T-cell (primary cell): ENCODE measurements at regions not wholly inside any gene's neighbourhood (a gene's known extent, or its start where the extent isn't known, plus 50 kb on each side); places are given as distances from the start of the nearest gene placed in this dataset.

Experiments used
- ATAC-seq, 4 experiments: fragments of 200-7000 bp in 3 of 4; fragments of 150-1000 bp in 1 of 4; cut with Tn5 transposase; replicated peaks in 1 of 4; 1 replicate in 3 of 4; 2 replicates in 1 of 4; pipeline ENCODE4 v1.10.0; 2021; ENCODE audit warnings: moderate library complexity in 3 of 4, mild to moderate bottlenecking in 2 of 4, moderate number of reproducible peaks in 1 of 4
- CTCF ChIA-PET, 2 donors: fragments of 300-600 bp; sonication (Branson Sonifier 250); formaldehyde crosslinking; loops; one replicate each; lab custom pipeline; 2022; ENCODE audit warnings: antibody characterized with exemption in 2 of 2; lab: Charles Lee
- POLR2A ChIA-PET, 2 donors: fragments of 300-600 bp; sonication (Branson Sonifier 250); formaldehyde crosslinking; loops; one replicate each; lab custom pipeline; 2022; ENCODE audit warnings: antibody characterized with exemption in 2 of 2; lab: Charles Lee
- DNase-seq, 35 experiments: peaks; one replicate each; pipeline versions ENCODE4 v3.0.0 to v3.0.0-alpha.2; 2013 to 2023
- H3K27ac ChIP-seq: one replicate; pipeline ENCODE4 v1.5.1; 2013; ENCODE audit warnings: low read length
- H3K27me3 ChIP-seq, 2 experiments: replicated peaks in 1 of 2; 1 replicate in 1 of 2; 2 replicates in 1 of 2; pipeline versions ENCODE4 v1.6.1 to v1.7.0; 2013; ENCODE audit warnings: low read length in 1 of 2, mixed read lengths in 1 of 2; ENCODE audit not compliant: control insufficient read depth in 2 of 2, insufficient read depth in 2 of 2; ENCODE audit errors: extremely low read depth in 1 of 2
- H3K36me3 ChIP-seq, 2 donors: 1 replicate in 1 of 2; 2 replicates in 1 of 2; pipeline versions ENCODE4 v1.6.1 to v1.7.0; 2013; ENCODE audit warnings: low read length in 1 of 2; ENCODE audit not compliant: control insufficient read depth in 2 of 2, insufficient read depth in 1 of 2; ENCODE audit errors: extremely low read depth in 1 of 2
- H3K4me1 ChIP-seq, 2 experiments: 1 replicate in 1 of 2; 2 replicates in 1 of 2; pipeline versions ENCODE4 v1.6.1 to v1.7.0; 2013; ENCODE audit warnings: low read length in 2 of 2, mixed read lengths in 1 of 2; ENCODE audit not compliant: insufficient read depth in 2 of 2, control insufficient read depth in 1 of 2; ENCODE audit errors: extremely low read depth in 1 of 2
- H3K4me3 ChIP-seq, 2 donors: 1 replicate in 1 of 2; 2 replicates in 1 of 2; pipeline versions ENCODE4 v1.5.1 to v1.7.0; 2013; ENCODE audit warnings: mild to moderate bottlenecking in 2 of 2, low read length in 1 of 2, moderate library complexity in 1 of 2; ENCODE audit not compliant: control insufficient read depth in 1 of 2; ENCODE audit errors: extremely low read depth in 1 of 2
- H3K9me3 ChIP-seq: 2 replicates; pipeline ENCODE4 v1.7.0; 2013
- H3K27ac Mint-ChIP-seq, 2 donors: one replicate each; pipeline ENCODE4 v1.8.0; 2020 to 2021; ENCODE audit warnings: mild to moderate bottlenecking in 2 of 2, mixed read lengths in 2 of 2
- H3K27me3 Mint-ChIP-seq, 2 donors: one replicate each; pipeline ENCODE4 v1.8.0; 2021 to 2022; ENCODE audit warnings: mixed read lengths in 2 of 2
- H3K36me3 Mint-ChIP-seq: one replicate; pipeline ENCODE4 v1.8.0; 2021; ENCODE audit warnings: mixed read lengths
- H3K4me1 Mint-ChIP-seq, 3 donors: one replicate each; pipeline ENCODE4 v1.8.0; 2020 to 2022; ENCODE audit warnings: mixed read lengths in 3 of 3, mild to moderate bottlenecking in 1 of 3
- H3K4me3 Mint-ChIP-seq, 3 donors: one replicate each; pipeline ENCODE4 v1.8.0; 2020 to 2022; ENCODE audit warnings: mild to moderate bottlenecking in 3 of 3, mixed read lengths in 3 of 3, moderate library complexity in 3 of 3
- H3K9me3 Mint-ChIP-seq, 3 donors: one replicate each; pipeline ENCODE4 v1.8.0; 2020 to 2022; ENCODE audit warnings: mixed read lengths in 3 of 3
- WGBS: methylation state at CpG from one replicate; pipeline ENCODE4 v1.1.5; 2013; ENCODE audit warnings: missing lambda C conversion rate; ENCODE audit not compliant: insufficient coverage; 5-methylcytosine and 5-hydroxymethylcytosine counted together

DNA sequence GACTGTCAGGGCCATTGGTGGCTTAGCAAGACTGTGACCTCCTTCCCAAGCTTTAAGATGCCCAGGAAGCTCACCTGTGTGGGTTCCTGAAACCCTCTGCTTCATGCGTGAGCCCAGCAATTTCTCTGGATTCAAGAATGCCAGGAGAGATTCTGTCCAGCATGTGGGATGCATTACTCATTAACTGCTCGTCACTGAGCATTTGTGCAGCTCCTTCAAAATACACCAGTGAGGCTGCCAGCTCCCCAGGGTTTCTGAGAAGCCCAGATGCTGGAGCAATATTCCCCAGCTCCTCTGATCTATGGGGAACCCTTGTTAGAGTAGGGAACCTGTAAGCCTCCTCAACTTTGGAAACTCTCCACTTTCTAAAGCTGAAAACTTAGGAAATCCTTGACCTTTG is 126.5 kb downstream of the CHST1 start:
- ChIA-PET POLR2A (no interaction called here), CTCF (no interaction called here)
- Histone ChIP-seq H3K27me3 (peaks cover 0 to 11% of the 10 kb centered on the region in 2 experiments), H3K27ac (no peak overlapping the region), H3K4me3 (no peak overlapping the region), H3K4me1 (no peaks in the 10 kb centered on the region), H3K36me3 (no peaks in the 10 kb centered on the region), H3K9me3 (no peaks in the 10 kb centered on the region)
- no peaks in the 10 kb centered on the region for H3K36me3 Mint-ChIP-seq
- no peaks in the 10 kb centered on the region for H3K9me3 Mint-ChIP-seq
- DNase-seq (no peak), ATAC-seq (no peak)
- 56% methylated on average over 2 of the region's 2 CpGs for WGBS
- no peak overlapping the region for H3K27ac Mint-ChIP-seq
- H3K4me1 Mint-ChIP-seq, result no peaks in the 10 kb centered on the region
- H3K4me3 Mint-ChIP-seq, result no peak overlapping the region
- H3K27me3 Mint-ChIP-seq, result peaks cover 10 to 26% of the 10 kb centered on the region in 2 donors

DNA sequence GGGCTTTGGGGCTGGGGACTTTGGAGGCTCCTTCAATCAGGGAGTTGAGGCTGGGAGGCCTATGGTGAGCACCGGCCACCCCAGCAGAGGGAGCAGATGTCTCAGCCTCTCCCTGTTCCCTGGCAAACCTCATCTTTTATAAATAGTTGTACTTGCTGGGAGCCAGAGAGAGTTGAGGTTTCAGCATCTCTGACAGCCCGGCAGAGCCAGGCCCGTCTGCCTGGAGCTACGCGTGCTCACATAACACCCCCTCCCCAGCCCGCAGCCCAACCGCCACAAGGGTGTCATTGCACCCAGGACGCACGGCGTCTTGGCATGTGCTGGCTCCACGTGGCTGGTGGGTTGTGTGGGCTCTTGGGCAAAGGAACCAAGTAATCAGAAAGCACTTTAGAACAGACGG is 127.1 kb downstream of the CHST1 start:
- Mint-ChIP-seq H3K4me1 (no peaks in the 10 kb centered on the region), H3K4me3 (no peak overlapping the region), H3K27ac (no peak overlapping the region), H3K36me3 (no peaks in the 10 kb centered on the region), H3K9me3 (no peaks in the 10 kb centered on the region), H3K27me3 (peaks cover 12 to 24% of the 10 kb centered on the region in 2 donors)
- ChIA-PET CTCF (no interaction called here), POLR2A (no interaction called here)
- H3K4me1 ChIP-seq, result no peaks in the 10 kb centered on the region
- ATAC-seq, result no peak
- no peak overlapping the region for H3K27ac ChIP-seq
- H3K9me3 ChIP-seq, result no peaks in the 10 kb centered on the region
- no peaks in the 10 kb centered on the region for H3K36me3 ChIP-seq
- no peak overlapping the region for H3K4me3 ChIP-seq
- H3K27me3 ChIP-seq, result peaks cover 0 to 9% of the 10 kb centered on the region in 2 experiments
- 75% methylated on average over 5 of the region's 12 CpGs for WGBS
- DNase-seq, result no peak

DNA sequence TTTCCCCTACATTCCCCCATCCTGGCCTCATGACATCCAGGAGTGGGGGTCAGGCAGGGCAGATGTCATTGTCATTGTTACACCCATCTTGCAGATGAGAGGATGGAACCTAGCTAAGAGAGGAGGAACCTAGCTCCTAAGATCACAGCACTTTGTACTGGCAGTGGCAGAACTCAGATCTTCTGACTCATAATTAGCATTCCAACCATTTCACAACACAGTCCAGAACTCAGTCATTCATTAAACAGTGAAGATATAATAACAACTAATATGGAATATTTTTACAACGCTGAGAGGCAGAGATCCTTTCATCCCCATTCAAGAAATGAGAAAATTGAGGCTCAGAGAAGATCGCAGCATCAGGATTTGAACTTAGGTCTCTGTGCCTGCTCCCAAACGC is 127.8 kb downstream of the CHST1 start:
- no CpG with 5 or more reads among the region's 3 CpGs for WGBS
- ChIA-PET CTCF (no interaction called here), POLR2A (no interaction called here)
- Histone ChIP-seq H3K27ac (no peak overlapping the region), H3K9me3 (no peaks in the 10 kb centered on the region), H3K27me3 (peaks cover 0 to 6% of the 10 kb centered on the region in 2 experiments), H3K4me3 (no peak overlapping the region), H3K4me1 (no peaks in the 10 kb centered on the region), H3K36me3 (no peaks in the 10 kb centered on the region)
- Mint-ChIP-seq H3K36me3 (no peaks in the 10 kb centered on the region), H3K4me3 (no peak overlapping the region), H3K27ac (no peak overlapping the region), H3K4me1 (no peaks in the 10 kb centered on the region), H3K9me3 (no peaks in the 10 kb centered on the region), H3K27me3 (peaks cover 20 to 25% of the 10 kb centered on the region in 2 donors)
- ATAC-seq (no peak), DNase-seq (no peak)

DNA sequence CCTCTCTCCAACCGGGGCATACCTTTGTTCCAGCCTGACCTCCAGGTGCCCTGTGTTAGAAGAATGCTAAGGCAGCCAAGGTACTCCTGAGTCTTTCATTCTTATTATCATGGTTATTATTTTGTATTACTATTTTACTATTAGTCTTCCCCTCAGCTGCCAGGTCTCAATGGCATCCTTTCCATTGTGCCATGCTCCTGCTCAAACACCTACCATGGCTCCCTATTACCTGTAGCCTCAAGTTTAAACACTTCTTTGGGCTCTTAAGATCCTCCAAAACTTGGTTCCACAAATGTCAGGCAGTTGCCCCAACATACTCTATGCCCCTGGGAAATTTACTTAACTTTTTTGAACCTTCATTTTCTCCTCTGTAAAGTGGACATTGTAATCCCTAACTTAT is 130.4 kb downstream of the CHST1 start:
- no peak overlapping the region for H3K27ac Mint-ChIP-seq
- peaks cover 20 to 23% of the 10 kb centered on the region in 2 donors for H3K27me3 Mint-ChIP-seq
- H3K9me3 ChIP-seq, result no peaks in the 10 kb centered on the region
- CTCF ChIA-PET, result no interaction called here
- H3K9me3 Mint-ChIP-seq, result no peaks in the 10 kb centered on the region
- H3K4me1 Mint-ChIP-seq, result no peaks in the 10 kb centered on the region
- H3K4me1 ChIP-seq, result no peaks in the 10 kb centered on the region
- peaks cover 0 to 21% of the 10 kb centered on the region in 2 experiments for H3K27me3 ChIP-seq
- H3K4me3 Mint-ChIP-seq, result no peak overlapping the region
- ATAC-seq, result no peak
- H3K36me3 Mint-ChIP-seq, result no peaks in the 10 kb centered on the region
- H3K27ac ChIP-seq, result no peak overlapping the region
- no peak for DNase-seq
- whole genome bisulfite sequencing, result no CpG with 5 or more reads among the region's 1 CpG
- no peaks in the 10 kb centered on the region for H3K36me3 ChIP-seq
- POLR2A ChIA-PET, result no interaction called here
- H3K4me3 ChIP-seq, result no peak overlapping the region

DNA sequence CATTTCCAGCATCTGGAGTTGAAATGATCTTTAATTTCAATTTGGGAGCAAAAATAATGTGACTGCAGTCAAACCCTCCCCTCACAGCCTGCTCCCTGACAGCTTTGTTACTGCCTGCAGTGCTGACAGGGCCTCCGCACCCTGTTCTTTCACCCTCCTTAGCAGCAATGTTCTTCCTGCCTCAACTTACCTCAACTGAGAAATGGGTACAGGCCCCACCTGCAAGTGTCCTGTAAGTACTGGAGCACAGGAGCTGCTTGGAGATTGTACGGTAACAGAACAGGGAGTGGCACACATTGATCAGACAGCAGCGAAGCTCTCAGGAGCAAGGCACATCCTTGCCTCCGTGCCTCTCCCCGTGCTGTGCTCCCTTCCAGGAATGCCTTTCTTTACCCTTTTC is 131.3 kb downstream of the CHST1 start:
- H3K4me1 ChIP-seq, result no peaks in the 10 kb centered on the region

DNA sequence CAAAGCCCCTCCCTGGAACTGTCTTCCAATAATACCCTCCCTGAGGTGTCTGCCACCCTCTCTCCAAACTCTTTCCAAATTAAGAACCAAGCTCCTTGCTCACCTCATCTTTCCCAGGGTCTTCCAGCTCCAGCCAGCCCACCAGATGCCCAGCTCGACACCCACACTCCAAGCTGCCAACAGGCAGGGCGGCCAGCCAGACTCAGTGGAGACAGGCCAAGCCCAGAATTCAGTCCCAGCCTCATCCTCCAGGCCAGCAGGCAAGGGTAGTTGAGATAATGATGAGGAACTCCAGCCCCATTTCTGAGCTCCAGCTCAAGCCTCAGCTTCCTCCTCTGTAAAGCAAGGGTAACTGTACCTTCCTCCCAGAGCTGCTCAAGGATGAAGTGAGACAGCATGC is 132.9 kb downstream of the CHST1 start:
- no peaks in the 10 kb centered on the region for H3K36me3 Mint-ChIP-seq
- no peak overlapping the region for H3K27ac ChIP-seq
- peaks cover 19 to 25% of the 10 kb centered on the region in 2 donors for H3K27me3 Mint-ChIP-seq
- H3K4me1 ChIP-seq, result no peaks in the 10 kb centered on the region
- peaks cover 0 to 24% of the 10 kb centered on the region in 2 experiments for H3K27me3 ChIP-seq
- ChIA-PET CTCF (no interaction called here), POLR2A (no interaction called here)
- H3K4me3 Mint-ChIP-seq, result no peak overlapping the region
- H3K27ac Mint-ChIP-seq, result no peak overlapping the region
- no peaks in the 10 kb centered on the region for H3K36me3 ChIP-seq
- DNase-seq (no peak), ATAC-seq (no peak)
- no peaks in the 10 kb centered on the region for H3K9me3 Mint-ChIP-seq
- 73% methylated on average over 1 of the region's 2 CpGs for WGBS
- H3K4me1 Mint-ChIP-seq, result no peaks in the 10 kb centered on the region
- no peaks in the 10 kb centered on the region for H3K9me3 ChIP-seq
- no peak overlapping the region for H3K4me3 ChIP-seq

More for the DNA sequence above, 131.3 kb downstream of the CHST1 start:
- no peak for ATAC-seq
- POLR2A ChIA-PET, result no interaction called here
- H3K9me3 Mint-ChIP-seq, result no peaks in the 10 kb centered on the region
- Histone ChIP-seq H3K4me3 (no peak overlapping the region), H3K27ac (no peak overlapping the region), H3K36me3 (no peaks in the 10 kb centered on the region), H3K27me3 (peaks cover 0 to 28% of the 10 kb centered on the region in 2 experiments), H3K9me3 (no peaks in the 10 kb centered on the region)
- WGBS, result 100% methylated on average over 3 of the region's 5 CpGs
- no peak for DNase-seq
- H3K27me3 Mint-ChIP-seq, result peaks cover 20 to 25% of the 10 kb centered on the region in 2 donors
- H3K36me3 Mint-ChIP-seq, result no peaks in the 10 kb centered on the region
- H3K4me1 Mint-ChIP-seq, result no peaks in the 10 kb centered on the region
- H3K4me3 Mint-ChIP-seq, result no peak overlapping the region
- CTCF ChIA-PET, result no interaction called here
- H3K27ac Mint-ChIP-seq, result no peak overlapping the region

DNA sequence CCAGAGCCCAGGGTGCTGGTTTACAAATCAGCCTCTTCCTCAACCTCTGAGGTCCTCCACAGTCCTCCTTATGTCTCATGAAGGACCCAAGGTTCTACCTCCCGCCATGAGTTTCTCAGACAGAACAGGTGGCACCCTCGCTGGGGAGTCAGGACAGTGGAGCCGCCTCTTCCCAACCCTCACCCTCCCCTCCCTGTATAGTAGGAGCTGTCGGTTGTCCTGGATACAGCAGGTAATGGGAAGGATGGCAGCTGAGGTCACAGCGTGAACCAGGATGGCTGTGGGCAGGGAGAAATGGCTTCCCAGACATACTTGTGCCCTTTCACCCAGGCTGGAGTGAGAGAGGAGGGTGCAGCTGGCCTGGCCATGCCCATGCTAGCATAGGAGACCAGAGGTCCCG is 134.6 kb downstream of the CHST1 start:
- H3K27me3 ChIP-seq, result peaks cover 0 to 24% of the 10 kb centered on the region in 2 experiments
- H3K27ac ChIP-seq, result no peak overlapping the region
- Mint-ChIP-seq H3K36me3 (no peaks in the 10 kb centered on the region), H3K9me3 (no peaks in the 10 kb centered on the region), H3K4me3 (no peak overlapping the region), H3K4me1 (no peaks in the 10 kb centered on the region), H3K27me3 (peaks cover 16 to 25% of the 10 kb centered on the region in 2 donors), H3K27ac (no peak overlapping the region)
- H3K4me1 ChIP-seq, result no peaks in the 10 kb centered on the region
- DNase-seq (no peak), ATAC-seq (no peak)
- no peaks in the 10 kb centered on the region for H3K9me3 ChIP-seq
- no peaks in the 10 kb centered on the region for H3K36me3 ChIP-seq
- ChIA-PET CTCF (no interaction called here), POLR2A (no interaction called here)
- H3K4me3 ChIP-seq, result no peak overlapping the region
- 70% methylated on average over 3 of the region's 6 CpGs for WGBS
